ENCODE measurements at regions not wholly inside any gene's neighbourhood (a gene's known extent, or its start where the extent isn't known, plus 50 kb on each side); places are given as distances from the start of the nearest gene placed in this dataset.

DNA sequence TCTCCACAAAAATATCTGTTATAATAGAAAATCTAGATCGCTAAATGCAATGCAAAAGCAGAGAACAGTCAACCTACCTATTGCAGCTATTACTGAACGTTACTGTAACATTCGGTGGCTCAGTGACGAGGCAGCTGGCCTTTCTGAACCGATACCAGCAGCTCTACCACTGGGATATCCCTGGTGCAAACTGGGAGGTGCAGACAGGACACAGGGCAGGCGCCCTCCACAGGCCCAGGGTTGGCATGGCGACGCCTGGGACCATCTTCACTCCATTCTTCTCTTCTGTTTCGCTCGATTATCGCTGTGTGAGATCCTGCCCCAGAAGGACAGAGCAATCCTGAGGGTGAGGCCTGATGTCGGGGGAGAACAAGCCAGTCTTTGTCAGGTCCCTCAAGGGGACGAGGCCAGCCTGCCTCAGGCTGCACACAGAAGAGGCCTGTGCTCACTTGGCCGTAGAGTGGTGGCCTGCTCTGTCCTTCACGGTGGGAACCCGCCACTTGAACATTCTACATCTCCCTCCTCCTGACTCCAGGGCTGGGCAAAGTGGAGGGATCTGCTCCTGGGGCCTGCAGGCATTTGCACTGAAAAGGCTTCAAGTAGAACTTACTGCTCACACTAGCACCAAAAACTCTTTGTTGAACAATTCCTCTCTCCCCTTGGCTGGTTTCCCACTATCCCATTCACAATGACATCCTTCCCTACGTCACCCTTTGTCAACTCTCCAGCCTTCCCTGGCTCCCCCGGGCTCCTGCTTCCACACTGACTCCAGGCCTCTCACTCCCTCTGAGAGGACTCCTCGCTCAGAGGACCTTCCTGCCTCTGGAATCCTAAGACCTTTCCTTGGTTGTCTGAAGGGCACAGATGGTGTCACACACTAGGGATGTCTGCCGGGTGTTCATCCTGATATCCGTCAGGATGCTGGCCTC lies 49.7 kb downstream of the CYRIA start:
- no peak for TF ChIP-seq CTCF (IDR thresholded peaks at IDR 0.05)
- TF ChIP-seq ZFX (IDR thresholded peaks at IDR 0.05; ENCODE audit: borderline replicate concordance): no peak

Data from 22Rv1 (cell line).